Endothelial cell (in vitro differentiated cells): ENCODE measurements at regions not wholly inside any gene's neighbourhood (a gene's known extent, or its start where the extent isn't known, plus 50 kb on each side); places are given as distances from the start of the nearest gene placed in this dataset.

Source experiments
- DNase-seq: peaks from one replicate; pipeline ENCODE4 v3.0.0; 2021; ENCODE audit warnings: low spot score
- H3K27ac Mint-ChIP-seq: one replicate; pipeline ENCODE4 v1.8.0; 2021; ENCODE audit warnings: mixed read lengths, inconsistent platforms; ENCODE audit not compliant: unreplicated experiment
- H3K27me3 Mint-ChIP-seq: one replicate; pipeline ENCODE4 v1.8.0; 2021; ENCODE audit warnings: mild to moderate bottlenecking, moderate library complexity, mixed read lengths, inconsistent platforms; ENCODE audit not compliant: unreplicated experiment
- H3K36me3 Mint-ChIP-seq: one replicate; pipeline ENCODE4 v1.8.0; 2021; ENCODE audit warnings: mild to moderate bottlenecking, low read depth, mixed read lengths, inconsistent platforms; ENCODE audit not compliant: unreplicated experiment
- H3K4me1 Mint-ChIP-seq: one replicate; pipeline ENCODE4 v1.8.0; 2021; ENCODE audit warnings: mild to moderate bottlenecking, mixed read lengths, inconsistent platforms; ENCODE audit not compliant: unreplicated experiment
- H3K4me3 Mint-ChIP-seq: one replicate; pipeline ENCODE4 v1.8.0; 2021; ENCODE audit warnings: mild to moderate bottlenecking, mixed read lengths, inconsistent platforms; ENCODE audit not compliant: unreplicated experiment
- H3K9me3 Mint-ChIP-seq: one replicate; pipeline ENCODE4 v1.8.0; 2021; ENCODE audit warnings: mixed read lengths, inconsistent platforms; ENCODE audit not compliant: unreplicated experiment
- CTCF ChIP-seq: fragments of 200-600 bp; sonication (generic); IDR thresholded peaks from one replicate; pipeline ENCODE4 v1.5.0; 2021; ENCODE audit warnings: antibody characterized with exemption; ENCODE audit not compliant: unreplicated experiment

- H3K36me3 Mint-ChIP-seq, result no peaks in the 10 kb centered on the region
- no peak overlapping the region for H3K4me3 Mint-ChIP-seq
- no peak overlapping the region for H3K27ac Mint-ChIP-seq
- no peaks in the 10 kb centered on the region for H3K9me3 Mint-ChIP-seq
- H3K4me1 Mint-ChIP-seq, result peaks cover 3% of the 10 kb centered on the region
- no peaks in the 10 kb centered on the region for H3K27me3 Mint-ChIP-seq
- DNase-seq, result no peak
- no peak for TF ChIP-seq CTCF
Measured at GRCh38 chr2:22276696-22277095, 1108.3 kb upstream of the KLHL29 start.

- Mint-ChIP-seq H3K27me3 (no peaks in the 10 kb centered on the region), H3K4me1 (peaks cover 5% of the 10 kb centered on the region)
- TF ChIP-seq CTCF, result no peak
Measured at GRCh38 chr2:22279541-22279940, 1105.4 kb upstream of the KLHL29 start.

GRCh38 chr2:22281033-22281432 lies 1103.9 kb upstream of the KLHL29 start:
- no peaks in the 10 kb centered on the region for H3K9me3 Mint-ChIP-seq
- H3K4me3 Mint-ChIP-seq, result no peak overlapping the region
- no peak overlapping the region for H3K27ac Mint-ChIP-seq
- DNase-seq, result no peak
- H3K36me3 Mint-ChIP-seq, result no peaks in the 10 kb centered on the region
- TF ChIP-seq CTCF, result no peak
- H3K27me3 Mint-ChIP-seq, result no peaks in the 10 kb centered on the region
- peaks cover 7% of the 10 kb centered on the region for H3K4me1 Mint-ChIP-seq

More at GRCh38 chr2:22279541-22279940, 1105.4 kb upstream of the KLHL29 start:
- no peaks in the 10 kb centered on the region for H3K9me3 Mint-ChIP-seq
- no peak overlapping the region for H3K27ac Mint-ChIP-seq
- H3K4me3 Mint-ChIP-seq, result no peak overlapping the region
- DNase-seq, result no peak
- no peaks in the 10 kb centered on the region for H3K36me3 Mint-ChIP-seq

GRCh38 chr2:22282220-22282619 lies 1102.8 kb upstream of the KLHL29 start:
- TF ChIP-seq CTCF, result no peak
- H3K4me3 Mint-ChIP-seq, result no peak overlapping the region
- H3K27ac Mint-ChIP-seq, result no peak overlapping the region
- DNase-seq, result no peak
- H3K4me1 Mint-ChIP-seq, result peaks cover 4% of the 10 kb centered on the region
- no peaks in the 10 kb centered on the region for H3K36me3 Mint-ChIP-seq
- H3K9me3 Mint-ChIP-seq, result no peaks in the 10 kb centered on the region
- H3K27me3 Mint-ChIP-seq, result no peaks in the 10 kb centered on the region

GRCh38 chr2:22282916-22283315 lies 1102.1 kb upstream of the KLHL29 start:
- H3K4me1 Mint-ChIP-seq, result peaks cover 4% of the 10 kb centered on the region
- H3K4me3 Mint-ChIP-seq, result no peak overlapping the region
- TF ChIP-seq CTCF, result no peak
- no peak overlapping the region for H3K27ac Mint-ChIP-seq
- no peaks in the 10 kb centered on the region for H3K27me3 Mint-ChIP-seq
- no peaks in the 10 kb centered on the region for H3K36me3 Mint-ChIP-seq
- H3K9me3 Mint-ChIP-seq, result no peaks in the 10 kb centered on the region
- DNase-seq, result no peak
